Ishikawa (cell line): ENCODE measurements at regions not wholly inside any gene's neighbourhood (a gene's known extent, or its start where the extent isn't known, plus 50 kb on each side); places are given as distances from the start of the nearest gene placed in this dataset.

Source experiments
- CEBPB ChIP-seq: IDR thresholded peaks from 2 replicates; pipeline ENCODE4 v1.6.1; 2012
- CREB1 ChIP-seq: IDR thresholded peaks from 2 replicates; pipeline ENCODE4 v1.6.1; 2012; ENCODE audit warnings: low read depth
- EGR1 ChIP-seq: IDR thresholded peaks from 2 replicates; pipeline ENCODE4 v1.6.1; 2012
- EP300 ChIP-seq: IDR thresholded peaks from 2 replicates; pipeline ENCODE4 v1.6.1; 2012; ENCODE audit warnings: borderline replicate concordance
- FOXM1 ChIP-seq: IDR thresholded peaks from 2 replicates; pipeline ENCODE4 v1.6.1; 2012; ENCODE audit warnings: low read depth, borderline replicate concordance
- NFIC ChIP-seq: IDR thresholded peaks from 2 replicates; pipeline ENCODE4 v1.6.1; 2012
- RAD21 ChIP-seq: IDR thresholded peaks from 2 replicates; pipeline ENCODE4 v1.6.1; 2012; ENCODE audit warnings: low read depth
- REST ChIP-seq: IDR thresholded peaks from 2 replicates; pipeline ENCODE4 v1.6.1; 2012; ENCODE audit warnings: low read depth, mild to moderate bottlenecking
- TAF1 ChIP-seq: IDR thresholded peaks from 2 replicates; pipeline ENCODE4 v1.6.1; 2012; ENCODE audit warnings: low read depth, mild to moderate bottlenecking
- TCF12 ChIP-seq: IDR thresholded peaks from 2 replicates; pipeline ENCODE4 v1.6.1; 2012; ENCODE audit warnings: low read depth
- USF1 ChIP-seq: IDR thresholded peaks from 2 replicates; pipeline ENCODE4 v1.6.1; 2012
- YY1 ChIP-seq: IDR thresholded peaks from 2 replicates; pipeline ENCODE4 v1.6.1; 2012; ENCODE audit warnings: low read depth
- TF ChIP-seq, protein P1 (sequence below): IDR thresholded peaks from 2 replicates; pipeline ENCODE4 v1.6.1; 2012

DNA sequence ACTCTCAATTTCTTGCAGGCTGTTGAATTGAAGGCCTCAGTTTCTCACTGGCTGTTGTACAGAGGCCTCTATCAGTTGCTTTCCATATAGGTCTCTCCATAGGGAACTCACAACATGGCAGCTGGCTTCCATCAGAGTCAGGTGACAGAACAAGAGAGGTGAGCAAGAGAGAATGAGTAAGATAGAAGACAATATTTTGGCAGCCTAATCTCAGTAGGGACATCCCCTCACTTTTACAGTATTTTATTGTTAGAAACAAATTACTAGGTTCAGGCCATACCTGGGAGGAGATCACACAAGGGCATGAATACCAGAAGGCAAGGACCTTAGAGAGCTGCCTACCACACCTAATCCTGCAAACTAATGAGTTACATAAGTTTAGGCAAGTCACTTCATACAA lies 162.8 kb downstream of the ATP6V1G3 start:
- no peak for TF ChIP-seq RAD21

DNA sequence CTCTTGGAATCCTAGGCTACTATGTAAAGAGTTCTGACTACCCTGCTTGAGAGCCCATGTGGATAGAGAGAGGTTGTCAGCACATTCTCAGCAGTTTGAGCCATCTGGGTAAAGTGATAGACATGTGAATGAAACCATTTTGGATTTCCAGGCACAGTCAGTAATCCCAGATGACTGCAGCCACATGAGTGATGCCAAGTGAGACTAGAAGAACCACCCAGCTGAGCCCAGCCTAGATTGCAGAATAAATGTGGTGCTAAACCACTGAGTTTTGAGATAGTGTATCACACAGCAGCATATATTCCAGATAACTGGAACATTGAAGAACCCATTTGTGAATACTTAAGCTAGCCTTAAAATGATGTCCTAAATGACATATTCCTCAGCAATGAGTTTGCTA lies 166.2 kb downstream of the ATP6V1G3 start:
- no peak for TF ChIP-seq TAF1
- no peak for TF ChIP-seq CEBPB

DNA sequence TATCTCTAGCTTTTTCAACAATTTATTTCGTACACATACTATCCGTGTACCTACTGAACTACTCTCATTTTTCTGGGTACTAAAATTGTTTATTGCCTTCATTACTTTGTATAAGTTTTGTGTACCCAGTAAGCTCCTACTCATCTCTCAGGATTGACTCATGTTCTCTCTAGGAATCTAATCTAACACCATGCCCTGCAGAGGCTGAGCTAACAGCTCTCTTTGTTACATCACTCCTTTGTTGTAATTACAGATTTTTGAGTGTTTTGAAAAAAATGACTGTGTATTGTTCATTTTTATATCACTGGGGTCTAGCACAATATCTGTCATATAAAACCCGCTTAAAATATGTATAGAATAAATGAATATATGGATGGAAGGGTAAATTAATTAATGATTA lies 167.1 kb downstream of the ATP6V1G3 start:
- no peak for TF ChIP-seq EGR1
- TF ChIP-seq CREB1: no peak
- no peak for TF ChIP-seq FOXM1
- TF ChIP-seq USF1: no peak
- TF ChIP-seq, protein P1, sequence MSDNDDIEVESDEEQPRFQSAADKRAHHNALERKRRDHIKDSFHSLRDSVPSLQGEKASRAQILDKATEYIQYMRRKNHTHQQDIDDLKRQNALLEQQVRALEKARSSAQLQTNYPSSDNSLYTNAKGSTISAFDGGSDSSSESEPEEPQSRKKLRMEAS: no peak
- TF ChIP-seq REST: no peak
- TF ChIP-seq TCF12: no peak
- TF ChIP-seq NFIC: no peak
- no peak for TF ChIP-seq EP300
- TF ChIP-seq YY1: no peak
- TF ChIP-seq CEBPB: no peak
